KMS-11 (cell line): ENCODE measurements at regions not wholly inside any gene's neighbourhood (a gene's known extent, or its start where the extent isn't known, plus 50 kb on each side); places are given as distances from the start of the nearest gene placed in this dataset.

Source experiments
- H2AFZ ChIP-seq: fragments of 200-600 bp; sonication (generic); 2 replicates; pipeline ENCODE4 v1.6.1; 2016; ENCODE audit warnings: antibody characterized with exemption, mixed run types, low read depth
- H3K27ac ChIP-seq: fragments of 200-600 bp; sonication (generic); 2 replicates; pipeline ENCODE4 v1.6.1; 2016; ENCODE audit warnings: mild to moderate bottlenecking, mixed run types
- H3K27me3 ChIP-seq: fragments of 200-600 bp; sonication (generic); 2 replicates; pipeline ENCODE4 v1.6.1; 2017; ENCODE audit warnings: mild to moderate bottlenecking, low read depth, mixed run types, moderate library complexity; ENCODE audit not compliant: insufficient read depth
- H3K36me3 ChIP-seq: fragments of 200-600 bp; sonication (generic); 2 replicates; pipeline ENCODE4 v1.6.1; 2017; ENCODE audit warnings: mild to moderate bottlenecking, mixed run types; ENCODE audit not compliant: insufficient read depth
- H3K4me1 ChIP-seq: fragments of 200-600 bp; sonication (generic); 2 replicates; pipeline ENCODE4 v1.6.1; 2016; ENCODE audit warnings: mild to moderate bottlenecking, low read depth, mixed run types; ENCODE audit not compliant: poor library complexity, severe bottlenecking
- H3K4me2 ChIP-seq: fragments of 200-600 bp; sonication (generic); 2 replicates; pipeline ENCODE4 v1.7.0; 2016; ENCODE audit warnings: mild to moderate bottlenecking, mixed run types
- H3K4me3 ChIP-seq: fragments of 200-600 bp; sonication (generic); IDR thresholded peaks from 2 replicates; pipeline ENCODE4 v1.6.1; 2017; ENCODE audit warnings: low read depth, low read length, mixed read lengths; ENCODE audit not compliant: insufficient read depth
- H3K79me2 ChIP-seq: fragments of 200-600 bp; sonication (generic); 2 replicates; pipeline ENCODE4 v1.6.1; 2016; ENCODE audit warnings: low read depth, mixed run types; ENCODE audit not compliant: insufficient read depth
- H3K9ac ChIP-seq: fragments of 200-600 bp; sonication (generic); 2 replicates; pipeline ENCODE4 v1.6.1; 2016; ENCODE audit warnings: mild to moderate bottlenecking, mixed run types
- H4K20me1 ChIP-seq: fragments of 200-600 bp; sonication (generic); 2 replicates; pipeline ENCODE4 v1.6.1; 2016; ENCODE audit warnings: mild to moderate bottlenecking, mixed run types; ENCODE audit not compliant: insufficient read depth
- CTCF ChIP-seq: fragments of 200-600 bp; sonication (generic); conservative IDR thresholded peaks from 2 replicates; pipeline ENCODE4 v1.6.1; 2017; ENCODE audit warnings: low read depth, mild to moderate bottlenecking, antibody characterized with exemption, low read length, moderate library complexity, mixed read lengths

DNA sequence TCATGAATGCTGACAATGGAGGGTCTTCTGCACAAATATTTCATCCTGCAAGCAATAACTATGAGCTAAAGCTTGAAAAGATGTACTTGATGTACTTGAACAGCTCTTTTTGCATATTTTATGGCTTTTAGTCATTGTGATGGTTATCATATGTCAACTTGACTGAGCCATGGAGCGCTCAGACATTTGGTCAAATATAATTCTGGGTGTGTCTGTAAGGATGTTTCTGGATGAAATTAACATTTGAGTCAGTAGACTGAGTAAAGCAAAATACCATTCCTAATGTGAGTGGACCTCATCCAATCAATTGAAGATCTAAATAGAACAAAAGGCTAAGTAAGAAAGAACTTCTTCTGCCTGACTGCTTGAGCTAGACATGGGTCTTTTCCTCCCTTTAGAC lies 509.0 kb downstream of the BCL11A start:
- TF ChIP-seq CTCF = no peak
- Histone ChIP-seq H3K4me2 (no peak overlapping the region), H3K4me1 (no peaks in the 10 kb centered on the region), H3K27me3 (no peaks in the 10 kb centered on the region), H3K4me3 (no peak overlapping the region), H3K9ac (no peak overlapping the region), H4K20me1 (no peaks in the 10 kb centered on the region), H2AFZ (no peak overlapping the region), H3K79me2 (no peaks in the 10 kb centered on the region), H3K27ac (no peak overlapping the region), H3K36me3 (no peaks in the 10 kb centered on the region)

GRCh38 chr2:60042023-60042422 lies 511.4 kb downstream of the BCL11A start:
- no peak for TF ChIP-seq CTCF
- H3K27me3 ChIP-seq = no peaks in the 10 kb centered on the region
- no peaks in the 10 kb centered on the region for H3K79me2 ChIP-seq
- H3K27ac ChIP-seq = no peak overlapping the region
- no peak overlapping the region for H3K4me3 ChIP-seq
- H3K4me2 ChIP-seq = no peak overlapping the region
- no peak overlapping the region for H2AFZ ChIP-seq
- H4K20me1 ChIP-seq = no peaks in the 10 kb centered on the region
- no peaks in the 10 kb centered on the region for H3K36me3 ChIP-seq
- no peaks in the 10 kb centered on the region for H3K4me1 ChIP-seq
- H3K9ac ChIP-seq = no peak overlapping the region

- no peak overlapping the region for H3K4me3 ChIP-seq
- no peak overlapping the region for H2AFZ ChIP-seq
- TF ChIP-seq CTCF = no peak
- no peaks in the 10 kb centered on the region for H4K20me1 ChIP-seq
- no peaks in the 10 kb centered on the region for H3K79me2 ChIP-seq
- no peaks in the 10 kb centered on the region for H3K36me3 ChIP-seq
- H3K27me3 ChIP-seq = no peaks in the 10 kb centered on the region
- H3K27ac ChIP-seq = no peak overlapping the region
- H3K4me2 ChIP-seq = no peak overlapping the region
- no peaks in the 10 kb centered on the region for H3K4me1 ChIP-seq
- H3K9ac ChIP-seq = no peak overlapping the region
These were observed 520.1 kb downstream of the BCL11A start for GRCh38 chr2:60033325-60033724.

DNA sequence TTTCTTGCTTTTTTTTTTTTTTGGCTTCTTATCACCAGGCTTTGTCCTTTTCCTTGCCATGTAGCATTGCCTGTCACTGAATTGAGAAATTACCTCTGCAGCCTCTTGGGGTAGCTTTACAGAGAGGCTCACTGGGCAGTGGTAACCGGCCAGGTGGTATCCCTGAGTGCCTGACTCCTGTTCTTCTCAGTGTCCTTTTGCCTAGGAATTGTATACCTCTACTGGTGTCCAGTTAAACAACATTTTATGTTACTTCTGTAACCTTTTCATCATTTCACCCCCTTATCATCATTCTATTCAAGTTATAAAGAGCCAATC lies 523.9 kb downstream of the BCL11A start:
- no peaks in the 10 kb centered on the region for H3K36me3 ChIP-seq
- H4K20me1 ChIP-seq = no peaks in the 10 kb centered on the region
- H3K27me3 ChIP-seq = no peaks in the 10 kb centered on the region
- no peak overlapping the region for H3K9ac ChIP-seq
- H3K4me1 ChIP-seq = no peaks in the 10 kb centered on the region
- no peak overlapping the region for H3K4me3 ChIP-seq
- no peaks in the 10 kb centered on the region for H3K79me2 ChIP-seq
- no peak overlapping the region for H2AFZ ChIP-seq
- no peak overlapping the region for H3K4me2 ChIP-seq
- H3K27ac ChIP-seq = no peak overlapping the region
- no peak for TF ChIP-seq CTCF
